ENCODE measurements at regions not wholly inside any gene's neighbourhood (a gene's known extent, or its start where the extent isn't known, plus 50 kb on each side); places are given as distances from the start of the nearest gene placed in this dataset.

DNA sequence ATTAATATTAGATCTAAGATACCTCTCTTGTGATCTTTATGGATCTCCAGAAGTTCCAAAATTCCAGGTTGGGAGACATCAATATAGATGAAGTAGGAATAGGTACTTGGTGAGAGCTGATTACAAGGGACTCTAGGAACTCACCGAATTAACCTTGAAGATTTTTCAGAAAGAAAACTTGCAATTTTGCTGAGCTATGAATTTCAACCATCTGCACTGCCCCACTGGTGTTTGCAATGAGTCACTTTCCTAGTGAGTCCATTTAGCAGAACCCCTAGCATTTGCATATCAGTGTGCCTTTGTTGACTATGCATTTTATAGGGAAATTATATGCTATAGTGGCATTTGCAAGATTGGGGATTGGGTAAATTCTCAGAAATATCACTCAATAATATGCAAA, 122.0 kb downstream of the CTNND1 start:
- no peak for DNase-seq (ENCODE audit: low spot score)
- Histone ChIP-seq H2AK5ac (ENCODE audit: low read depth, low read length) (no peak overlapping the region), H3K27me3 (ENCODE audit: control insufficient read depth in 3 of 3, insufficient read depth in 3 of 3, low read depth in 1 of 3, low read length in 3 of 3) (no peaks in the 10 kb centered on the region), H3K4me1 (ENCODE audit: control insufficient read depth in 2 of 2, insufficient read depth in 1 of 2, low read depth in 1 of 2, low read length in 2 of 2) (no peaks in the 10 kb centered on the region), H2BK5ac (ENCODE audit: low read length) (no peak overlapping the region), H3K4ac (ENCODE audit: low read length) (no peak overlapping the region), H3K4me3 (ENCODE audit: low read length in 2 of 2) (no peak overlapping the region), H2BK120ac (ENCODE audit: low read depth, low read length) (no peak overlapping the region), H4K91ac (ENCODE audit: low read depth, low read length, poor library complexity) (no peak overlapping the region), H3K27ac (replicated peaks; ENCODE audit: low read length) (no peak overlapping the region), H3K18ac (ENCODE audit: low read length) (no peak overlapping the region), H2BK12ac (ENCODE audit: low read length) (no peak overlapping the region), H2AFZ (ENCODE audit: low read length) (no peak overlapping the region), H2BK15ac (ENCODE audit: low read length) (no peak overlapping the region), H3K9ac (ENCODE audit: low read depth, low read length, poor library complexity) (no peak overlapping the region), H3K79me1 (ENCODE audit: low read depth, low read length) (peaks cover 2% of the 10 kb centered on the region), H3K9me3 (replicated peaks in 1 of 2; ENCODE audit: control insufficient read depth in 2 of 2, insufficient read depth in 1 of 2, low read depth in 1 of 2, low read length in 2 of 2) (no peaks in the 10 kb centered on the region), H3K23ac (ENCODE audit: low read depth, low read length, poor library complexity) (no peak overlapping the region), H4K8ac (ENCODE audit: low read depth, low read length) (no peak overlapping the region), H3K14ac (ENCODE audit: low read length) (no peak overlapping the region), H3K36me3 (replicated peaks in 1 of 2; ENCODE audit: control insufficient read depth in 2 of 2, insufficient read depth in 2 of 2, low read length in 2 of 2) (no peaks in the 10 kb centered on the region), H3K4me2 (ENCODE audit: insufficient read depth, low read length, poor library complexity, severe bottlenecking) (no peak overlapping the region)
- no CpG with 5 or more reads among the region's 1 CpG for WGBS, 2 donors (ENCODE audit: extremely low coverage in 2 of 2, insufficient read length in 2 of 2, insufficient replicate concordance in 1 of 2)

DNA sequence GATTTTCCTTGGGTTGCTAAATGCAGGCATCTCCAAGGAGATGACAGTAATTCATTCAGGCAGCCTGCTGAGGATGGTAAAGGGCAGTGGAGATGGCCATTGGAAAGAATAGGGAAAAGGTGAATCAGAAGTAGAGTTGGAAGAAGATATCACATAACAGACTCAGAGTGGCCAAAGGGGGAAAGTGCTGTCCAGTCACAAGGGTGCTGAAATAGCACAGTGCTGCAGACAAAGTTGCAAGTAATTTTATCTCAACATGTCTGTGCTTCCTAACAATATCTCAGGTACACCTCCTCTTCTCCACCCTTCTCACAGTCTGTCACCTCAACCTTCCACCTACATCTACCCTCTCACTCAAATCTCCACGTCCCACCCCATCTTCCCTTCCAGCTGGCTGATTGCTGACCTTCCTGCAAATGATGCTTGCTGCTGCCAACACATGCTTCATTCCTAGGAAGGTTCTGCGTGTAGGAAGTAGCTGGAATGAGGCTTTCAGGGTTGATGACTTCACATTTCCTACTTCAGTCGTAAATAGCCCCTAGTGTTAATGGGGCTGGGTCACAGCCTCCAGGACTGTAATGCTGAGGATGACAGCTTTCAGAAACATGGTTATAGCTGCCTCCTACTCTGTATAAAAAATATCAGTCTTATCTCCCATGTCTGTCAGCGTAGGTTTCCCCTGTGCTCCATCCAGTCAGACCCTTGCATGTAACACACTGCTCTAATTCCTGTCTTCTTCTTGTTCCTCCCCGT, 123.9 kb downstream of the CTNND1 start:
- DNase-seq (ENCODE audit: low spot score) = peak; percentile 30
- no peak overlapping the region for H3K18ac ChIP-seq (ENCODE audit: low read length)
- no peak overlapping the region for H3K4me3 ChIP-seq (ENCODE audit: low read length in 2 of 2)

DNA sequence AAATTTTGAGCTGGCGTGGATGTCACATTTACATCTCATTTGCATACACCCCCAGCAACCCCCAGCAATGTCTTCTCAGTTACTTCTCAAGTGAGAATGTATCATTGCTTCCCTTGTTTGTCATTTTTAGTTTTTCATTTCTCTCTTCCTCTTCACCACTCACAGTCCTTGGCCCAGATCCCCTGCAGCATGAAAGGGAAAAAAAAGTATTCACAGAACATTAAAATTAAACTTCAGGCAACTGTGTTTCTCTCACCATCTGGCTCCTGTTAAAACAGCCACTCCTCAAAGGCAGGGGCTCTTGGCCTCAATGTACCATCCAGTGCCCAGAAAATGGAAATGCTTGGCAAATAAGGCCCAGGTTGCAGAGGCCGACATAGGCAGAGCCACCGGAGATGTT, 126.8 kb downstream of the CTNND1 start:
- Histone ChIP-seq H3K4me1 (ENCODE audit: control insufficient read depth in 2 of 2, insufficient read depth in 1 of 2, low read depth in 1 of 2, low read length in 2 of 2) (no peaks in the 10 kb centered on the region), H3K9me3 (replicated peaks in 1 of 2; ENCODE audit: control insufficient read depth in 2 of 2, insufficient read depth in 1 of 2, low read depth in 1 of 2, low read length in 2 of 2) (no peaks in the 10 kb centered on the region), H3K4ac (ENCODE audit: low read length) (no peak overlapping the region), H2BK5ac (ENCODE audit: low read length) (no peak overlapping the region), H3K9ac (ENCODE audit: low read depth, low read length, poor library complexity) (no peak overlapping the region), H3K4me2 (ENCODE audit: insufficient read depth, low read length, poor library complexity, severe bottlenecking) (no peak overlapping the region), H3K27ac (replicated peaks; ENCODE audit: low read length) (no peak overlapping the region), H2BK15ac (ENCODE audit: low read length) (no peak overlapping the region), H2BK12ac (ENCODE audit: low read length) (no peak overlapping the region), H3K27me3 (ENCODE audit: control insufficient read depth in 3 of 3, insufficient read depth in 3 of 3, low read depth in 1 of 3, low read length in 3 of 3) (no peaks in the 10 kb centered on the region), H3K23ac (ENCODE audit: low read depth, low read length, poor library complexity) (no peak overlapping the region), H3K79me1 (ENCODE audit: low read depth, low read length) (peaks cover 2% of the 10 kb centered on the region), H4K8ac (ENCODE audit: low read depth, low read length) (no peak overlapping the region), H2BK120ac (ENCODE audit: low read depth, low read length) (no peak overlapping the region), H4K91ac (ENCODE audit: low read depth, low read length, poor library complexity) (no peak overlapping the region), H2AK5ac (ENCODE audit: low read depth, low read length) (no peak overlapping the region), H3K14ac (ENCODE audit: low read length) (no peak overlapping the region), H3K36me3 (replicated peaks in 1 of 2; ENCODE audit: control insufficient read depth in 2 of 2, insufficient read depth in 2 of 2, low read length in 2 of 2) (no peaks in the 10 kb centered on the region), H2AFZ (ENCODE audit: low read length) (no peak overlapping the region), H3K18ac (ENCODE audit: low read length) (no peak overlapping the region), H3K4me3 (ENCODE audit: low read length in 2 of 2) (no peak overlapping the region)
- no peak for DNase-seq (ENCODE audit: low spot score)
- no CpG with 5 or more reads among the region's 3 CpGs for WGBS, 2 donors (ENCODE audit: extremely low coverage in 2 of 2, insufficient read length in 2 of 2, insufficient replicate concordance in 1 of 2)

More for the DNA sequence above, 123.9 kb downstream of the CTNND1 start:
- no peak overlapping the region for H2BK12ac ChIP-seq (ENCODE audit: low read length)
- no peak overlapping the region for H3K4ac ChIP-seq (ENCODE audit: low read length)
- H3K27ac ChIP-seq (replicated peaks; ENCODE audit: low read length) = no peak overlapping the region
- no peak overlapping the region for H2BK120ac ChIP-seq (ENCODE audit: low read depth, low read length)
- no peak overlapping the region for H2BK15ac ChIP-seq (ENCODE audit: low read length)
- H3K79me1 ChIP-seq (ENCODE audit: low read depth, low read length) = peaks cover 2% of the 10 kb centered on the region
- no peak overlapping the region for H4K8ac ChIP-seq (ENCODE audit: low read depth, low read length)
- no peaks in the 10 kb centered on the region for H3K4me1 ChIP-seq (ENCODE audit: control insufficient read depth in 2 of 2, insufficient read depth in 1 of 2, low read depth in 1 of 2, low read length in 2 of 2)
- H3K27me3 ChIP-seq (ENCODE audit: control insufficient read depth in 3 of 3, insufficient read depth in 3 of 3, low read depth in 1 of 3, low read length in 3 of 3) = no peaks in the 10 kb centered on the region
- H3K36me3 ChIP-seq (replicated peaks in 1 of 2; ENCODE audit: control insufficient read depth in 2 of 2, insufficient read depth in 2 of 2, low read length in 2 of 2) = no peaks in the 10 kb centered on the region
- no peaks in the 10 kb centered on the region for H3K9me3 ChIP-seq (replicated peaks in 1 of 2; ENCODE audit: control insufficient read depth in 2 of 2, insufficient read depth in 1 of 2, low read depth in 1 of 2, low read length in 2 of 2)
- H4K91ac ChIP-seq (ENCODE audit: low read depth, low read length, poor library complexity) = no peak overlapping the region
- no peak overlapping the region for H2AFZ ChIP-seq (ENCODE audit: low read length)
- no peak overlapping the region for H3K9ac ChIP-seq (ENCODE audit: low read depth, low read length, poor library complexity)
- 100% methylated on average over 1 of the region's 5 CpGs for WGBS, 2 donors (ENCODE audit: extremely low coverage in 2 of 2, insufficient read length in 2 of 2, insufficient replicate concordance in 1 of 2)
- H3K4me2 ChIP-seq (ENCODE audit: insufficient read depth, low read length, poor library complexity, severe bottlenecking) = no peak overlapping the region
- no peak overlapping the region for H2BK5ac ChIP-seq (ENCODE audit: low read length)
- no peak overlapping the region for H3K14ac ChIP-seq (ENCODE audit: low read length)
- no peak overlapping the region for H2AK5ac ChIP-seq (ENCODE audit: low read depth, low read length)
- H3K23ac ChIP-seq (ENCODE audit: low read depth, low read length, poor library complexity) = no peak overlapping the region

DNA sequence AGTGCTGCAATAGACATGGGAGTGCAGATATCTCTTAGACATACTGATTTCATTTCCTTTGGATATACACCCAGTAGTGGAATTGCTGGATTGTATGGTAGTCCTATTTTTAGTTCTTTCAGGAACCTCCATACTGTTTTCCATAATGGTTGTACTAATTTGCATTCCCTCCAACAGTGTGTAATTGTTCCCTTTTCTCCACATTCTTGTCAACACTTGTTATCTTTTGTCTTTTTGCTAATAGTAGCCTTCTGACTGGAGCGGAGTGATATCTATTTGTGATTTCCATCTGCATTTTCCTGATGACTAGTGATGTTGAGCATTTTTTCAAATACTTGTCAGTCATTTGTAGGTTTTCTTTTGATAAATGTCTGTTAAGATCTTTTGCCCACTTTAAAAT, 128.9 kb downstream of the CTNND1 start:
- no peak overlapping the region for H4K8ac ChIP-seq (ENCODE audit: low read depth, low read length)
- no peak overlapping the region for H2BK15ac ChIP-seq (ENCODE audit: low read length)
- no peak overlapping the region for H3K14ac ChIP-seq (ENCODE audit: low read length)
- no peak overlapping the region for H2BK120ac ChIP-seq (ENCODE audit: low read depth, low read length)
- no peak overlapping the region for H2BK12ac ChIP-seq (ENCODE audit: low read length)
- no peak overlapping the region for H3K4ac ChIP-seq (ENCODE audit: low read length)
- no peaks in the 10 kb centered on the region for H3K4me1 ChIP-seq (ENCODE audit: control insufficient read depth in 2 of 2, insufficient read depth in 1 of 2, low read depth in 1 of 2, low read length in 2 of 2)
- H4K91ac ChIP-seq (ENCODE audit: low read depth, low read length, poor library complexity) = no peak overlapping the region
- H3K23ac ChIP-seq (ENCODE audit: low read depth, low read length, poor library complexity) = no peak overlapping the region
- no peak overlapping the region for H3K4me3 ChIP-seq (ENCODE audit: low read length in 2 of 2)
- no peak overlapping the region for H3K18ac ChIP-seq (ENCODE audit: low read length)
- H2AFZ ChIP-seq (ENCODE audit: low read length) = no peak overlapping the region
- no peak overlapping the region for H3K4me2 ChIP-seq (ENCODE audit: insufficient read depth, low read length, poor library complexity, severe bottlenecking)
- no peak overlapping the region for H2AK5ac ChIP-seq (ENCODE audit: low read depth, low read length)
- H3K27me3 ChIP-seq (ENCODE audit: control insufficient read depth in 3 of 3, insufficient read depth in 3 of 3, low read depth in 1 of 3, low read length in 3 of 3) = no peaks in the 10 kb centered on the region
- H3K9ac ChIP-seq (ENCODE audit: low read depth, low read length, poor library complexity) = no peak overlapping the region
- DNase-seq (ENCODE audit: low spot score) = no peak
- no peaks in the 10 kb centered on the region for H3K9me3 ChIP-seq (replicated peaks in 1 of 2; ENCODE audit: control insufficient read depth in 2 of 2, insufficient read depth in 1 of 2, low read depth in 1 of 2, low read length in 2 of 2)
- no CpG with 5 or more reads among the region's 1 CpG for WGBS, 2 donors (ENCODE audit: extremely low coverage in 2 of 2, insufficient read length in 2 of 2, insufficient replicate concordance in 1 of 2)
- H3K36me3 ChIP-seq (replicated peaks in 1 of 2; ENCODE audit: control insufficient read depth in 2 of 2, insufficient read depth in 2 of 2, low read length in 2 of 2) = no peaks in the 10 kb centered on the region
- H3K27ac ChIP-seq (replicated peaks; ENCODE audit: low read length) = no peak overlapping the region
- peaks cover 2% of the 10 kb centered on the region for H3K79me1 ChIP-seq (ENCODE audit: low read depth, low read length)
- no peak overlapping the region for H2BK5ac ChIP-seq (ENCODE audit: low read length)

All from neuronal stem cell (in vitro differentiated cells).